Endothelial cell of hepatic sinusoid (primary cell): ENCODE measurements at regions not wholly inside any gene's neighbourhood (a gene's known extent, or its start where the extent isn't known, plus 50 kb on each side); places are given as distances from the start of the nearest gene placed in this dataset.

Experiments used
- in situ Hi-C: cut with HindIII; loops from 2 replicates; pipeline ENCODE4 v1.10.0; 2017; ENCODE audit warnings: low sequenced_read_pairs

DNA sequence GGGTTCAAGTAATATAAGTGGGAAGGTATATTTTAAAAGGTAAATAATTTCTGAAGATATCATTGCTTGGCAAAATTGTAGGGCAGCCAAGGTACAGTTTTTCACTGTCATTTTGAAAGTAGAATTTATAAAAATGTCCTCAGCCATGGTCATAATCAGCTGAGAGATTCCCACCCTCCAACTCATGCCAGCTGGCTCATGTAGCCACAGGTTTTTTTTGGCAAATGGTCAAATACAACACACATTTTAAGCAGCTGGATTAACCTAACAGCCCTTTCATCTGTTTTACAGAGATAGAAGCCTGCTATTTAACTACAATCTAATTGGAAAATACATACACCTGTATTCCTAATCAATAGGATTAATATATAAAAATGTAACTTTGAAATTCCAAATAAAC, 619.2 kb upstream of the SGCG start:
- in situ Hi-C loops, result no loop called here

DNA sequence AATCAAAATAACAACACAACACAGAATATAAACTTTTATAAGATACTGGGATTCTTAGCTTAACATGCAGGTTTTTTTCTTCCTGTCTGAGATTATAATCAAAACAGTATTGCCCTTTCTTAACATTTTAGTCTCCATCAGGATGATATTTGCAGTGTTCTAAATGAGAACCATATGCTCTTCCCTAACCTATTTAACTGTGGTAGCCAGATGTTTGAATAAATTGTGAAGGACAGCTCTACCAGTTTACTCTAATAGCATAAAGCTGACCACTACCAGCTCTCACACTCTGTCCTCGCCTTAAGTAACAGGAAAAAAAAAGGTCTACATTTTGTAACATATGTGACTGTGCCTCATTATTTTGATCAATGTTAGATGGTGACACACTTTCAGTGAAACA, 618.7 kb upstream of the SGCG start:
- in situ Hi-C loops, result no loop called here

DNA sequence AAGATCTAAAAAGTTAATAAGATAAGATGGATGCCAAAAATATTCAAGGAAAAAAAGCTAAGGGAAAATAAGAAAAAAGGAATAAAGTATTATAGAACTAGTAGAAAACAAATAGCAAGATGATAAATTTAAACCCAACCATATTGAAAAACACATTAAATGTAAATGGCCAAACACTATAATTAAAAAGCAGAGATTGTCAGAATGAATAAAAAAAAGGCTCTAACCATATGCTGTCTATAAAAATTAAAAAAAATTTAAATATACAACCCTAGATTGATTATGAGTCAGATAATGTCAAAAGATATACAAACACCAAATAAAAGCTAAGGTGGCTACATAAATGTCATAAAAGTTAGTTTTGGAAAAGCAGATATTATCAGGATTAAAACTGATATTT, 617.5 kb upstream of the SGCG start:
- in situ Hi-C loops, result no loop called here

DNA sequence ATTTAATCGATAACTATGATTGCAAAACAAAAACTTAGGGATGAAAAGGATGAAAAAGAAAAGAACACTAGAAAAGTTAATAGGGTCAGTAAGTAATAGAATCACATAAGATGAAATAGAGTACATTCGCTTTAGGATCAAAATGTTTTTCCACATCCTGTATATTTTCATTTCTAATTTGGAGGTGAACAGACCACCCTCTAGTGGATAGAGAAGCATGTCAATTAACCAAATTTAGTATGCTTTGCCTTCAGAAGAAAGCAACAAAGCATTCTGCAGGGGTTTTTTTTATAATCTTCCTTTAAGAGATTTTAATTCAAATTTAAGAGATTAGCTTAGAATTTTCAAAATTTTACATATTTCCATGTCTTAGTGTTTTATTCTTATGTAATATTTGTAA, 611.0 kb upstream of the SGCG start:
- in situ Hi-C loops, result no loop called here

DNA sequence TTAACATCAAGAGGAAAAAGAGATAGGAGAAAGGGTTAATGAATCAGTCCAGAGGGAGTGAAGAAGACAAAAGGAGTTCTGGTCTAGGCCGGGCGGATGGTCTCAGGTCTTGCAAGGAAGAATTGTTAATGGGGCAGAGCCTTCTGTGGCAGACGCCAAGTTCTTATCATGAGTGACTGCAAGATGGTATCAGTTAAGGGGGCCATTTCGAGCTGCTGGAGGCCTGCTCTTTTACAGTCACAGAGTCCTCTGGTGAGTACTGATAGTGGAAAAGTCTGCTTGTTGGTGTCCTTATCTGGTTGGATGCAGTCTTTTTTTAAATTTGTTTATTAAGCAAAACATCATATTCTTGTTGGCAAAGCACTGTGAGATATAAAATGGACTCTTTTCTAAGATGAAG, 590.9 kb upstream of the SGCG start:
- in situ Hi-C loops, result loop anchor here (5.0 kb wide), 1 partner anchor 48 kb away; no protein-coding TSS in a partner anchor

DNA sequence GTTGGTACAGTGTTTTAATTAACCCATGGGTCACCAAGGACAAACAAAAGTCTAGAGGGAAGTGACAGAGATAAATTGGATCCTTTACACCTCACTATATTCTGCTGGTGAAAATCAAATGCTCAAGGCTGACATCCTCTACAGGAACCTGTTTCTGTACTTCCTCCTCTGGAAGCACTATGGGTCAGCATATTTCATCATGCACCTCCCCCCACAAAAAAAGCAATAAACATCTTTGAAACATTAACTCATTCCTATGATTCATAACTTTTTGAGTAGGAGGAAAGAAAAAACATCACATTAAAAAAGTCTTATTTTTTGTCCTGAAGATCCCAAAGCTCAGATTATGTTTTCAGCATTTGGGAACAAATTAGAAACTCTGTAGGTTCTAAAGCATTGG, 588.3 kb upstream of the SGCG start:
- in situ Hi-C loops, result loop anchor here (5.0 kb wide), 1 partner anchor 50 kb away; no protein-coding TSS in a partner anchor

DNA sequence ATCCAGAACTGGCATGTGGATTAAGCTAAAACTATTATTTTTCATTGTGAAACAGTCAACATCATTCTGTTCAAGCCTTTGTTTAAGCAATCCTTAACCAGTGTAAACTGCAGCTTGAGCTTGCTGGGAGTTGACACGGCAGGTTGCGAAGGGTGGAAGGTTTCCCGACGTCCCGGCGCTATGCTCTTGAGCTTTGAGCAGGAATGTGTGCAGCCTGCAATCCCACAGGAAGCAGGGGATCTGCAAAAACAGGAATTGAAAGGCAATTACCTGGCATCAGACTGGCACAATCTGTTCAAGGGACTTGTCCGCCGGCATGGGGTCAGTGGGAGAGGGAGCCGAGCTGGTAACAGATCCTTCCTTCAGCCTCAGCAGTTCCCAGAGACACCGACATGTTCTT, 586.7 kb upstream of the SGCG start:
- in situ Hi-C loops, result loop anchor here (5.0 kb wide), 1 partner anchor 52 kb away; no protein-coding TSS in a partner anchor

DNA sequence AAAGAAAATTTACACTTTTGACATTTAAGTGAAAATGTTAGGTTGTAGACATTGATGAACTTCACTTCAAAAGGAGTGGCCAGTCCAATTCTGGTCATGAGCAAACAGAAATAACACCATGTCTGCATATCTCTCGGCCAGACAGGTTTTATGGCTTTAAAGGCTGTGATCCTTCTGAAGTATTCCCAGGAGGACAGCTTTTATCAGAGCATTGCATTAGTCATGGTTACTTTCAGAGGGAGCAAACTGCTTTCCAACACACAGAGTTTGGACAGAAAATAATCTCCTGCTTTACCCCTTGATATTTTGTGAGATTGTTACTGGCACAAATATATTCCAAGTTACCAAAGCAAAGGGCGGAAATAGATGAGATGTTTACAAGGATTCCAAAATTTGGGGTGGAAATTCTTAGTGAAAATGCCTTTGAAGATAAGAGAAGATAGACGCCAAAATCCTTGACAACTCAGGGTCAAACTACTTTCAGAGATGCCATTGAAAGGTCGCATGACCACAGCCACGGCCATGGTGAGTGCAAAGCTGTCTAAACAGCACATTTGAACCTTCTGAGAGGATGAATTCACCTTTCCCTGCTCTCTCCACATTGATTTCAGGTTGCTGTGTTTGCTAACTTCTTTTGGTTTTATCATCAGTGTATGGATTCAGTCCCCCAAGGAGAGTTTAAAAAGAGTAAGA, 584.5 kb upstream of the SGCG start:
- in situ Hi-C loops, result no loop called here

DNA sequence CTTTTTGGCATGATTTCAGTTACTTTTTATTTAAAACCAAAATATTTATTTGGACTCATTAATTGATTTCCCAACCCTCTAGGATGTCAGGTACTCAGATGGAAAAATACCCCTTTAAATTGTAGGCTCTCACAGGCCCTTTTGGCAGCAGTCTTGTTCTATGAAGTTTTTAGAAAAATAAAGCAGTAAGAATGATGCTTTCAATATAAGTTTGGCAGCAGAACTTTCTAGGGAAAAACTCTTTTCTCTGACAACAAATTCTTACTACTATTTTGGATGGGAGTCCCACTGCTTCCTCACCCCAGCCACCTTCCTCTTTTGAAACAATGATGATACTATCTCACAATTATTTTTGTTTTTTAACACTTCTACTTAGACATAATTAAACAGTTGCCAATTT, 581.6 kb upstream of the SGCG start:
- in situ Hi-C loops, result no loop called here

DNA sequence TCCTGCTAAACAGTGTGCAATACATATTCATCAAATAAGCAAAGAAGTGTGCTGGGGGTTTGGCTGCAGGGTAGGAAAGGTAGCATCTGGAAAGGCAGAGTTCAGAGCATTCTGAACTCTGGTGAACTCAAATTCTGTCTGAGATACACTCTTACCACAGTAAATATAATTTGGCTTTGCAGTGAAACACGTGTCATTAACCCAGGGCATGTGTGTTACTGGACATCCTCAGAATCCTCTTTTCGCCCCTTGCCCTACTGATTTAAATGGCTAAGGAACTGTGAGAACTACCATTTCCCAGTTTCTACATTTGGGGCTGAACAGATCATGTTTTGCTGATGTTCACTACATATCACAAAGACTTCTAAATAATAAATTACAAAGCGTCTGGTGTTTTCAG, 562.8 kb upstream of the SGCG start:
- in situ Hi-C loops, result no loop called here

DNA sequence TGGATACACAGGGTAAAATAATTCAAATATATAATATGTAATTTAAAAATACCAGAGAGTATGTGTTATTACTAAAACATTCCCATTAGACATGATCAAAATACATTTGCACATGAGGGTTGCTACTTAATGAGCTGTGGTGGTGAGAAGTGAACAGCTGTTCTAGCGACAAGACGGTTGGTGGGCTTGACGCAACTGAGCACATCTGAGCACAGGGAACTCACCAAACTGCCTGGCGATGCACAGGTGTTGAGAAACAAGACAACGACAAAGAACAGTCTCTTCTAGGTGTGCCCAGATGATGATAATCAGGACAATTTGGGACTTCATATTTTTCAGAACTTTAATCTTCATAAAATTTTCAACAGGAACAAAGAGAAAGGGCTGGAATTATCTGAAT, 555.1 kb upstream of the SGCG start:
- in situ Hi-C loops, result no loop called here

DNA sequence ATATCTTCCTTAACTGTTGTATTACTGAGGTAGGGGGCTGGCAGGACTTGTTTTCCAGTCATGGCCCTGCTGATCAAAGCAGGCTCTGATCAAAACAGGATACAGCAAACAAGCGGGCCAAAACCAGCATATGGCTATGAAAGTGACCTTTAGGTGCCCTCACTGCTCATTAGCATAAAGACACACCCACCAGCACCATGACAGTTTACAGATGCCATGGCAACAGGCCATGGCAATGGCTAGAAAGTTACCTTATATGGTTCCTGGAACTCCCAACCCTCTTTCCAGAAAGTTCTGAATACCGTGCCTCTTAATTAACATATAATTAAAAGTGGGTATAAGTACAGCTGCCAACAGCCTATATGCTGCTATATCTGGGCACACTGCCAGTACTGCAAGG, 551.4 kb upstream of the SGCG start:
- in situ Hi-C loops, result no loop called here

DNA sequence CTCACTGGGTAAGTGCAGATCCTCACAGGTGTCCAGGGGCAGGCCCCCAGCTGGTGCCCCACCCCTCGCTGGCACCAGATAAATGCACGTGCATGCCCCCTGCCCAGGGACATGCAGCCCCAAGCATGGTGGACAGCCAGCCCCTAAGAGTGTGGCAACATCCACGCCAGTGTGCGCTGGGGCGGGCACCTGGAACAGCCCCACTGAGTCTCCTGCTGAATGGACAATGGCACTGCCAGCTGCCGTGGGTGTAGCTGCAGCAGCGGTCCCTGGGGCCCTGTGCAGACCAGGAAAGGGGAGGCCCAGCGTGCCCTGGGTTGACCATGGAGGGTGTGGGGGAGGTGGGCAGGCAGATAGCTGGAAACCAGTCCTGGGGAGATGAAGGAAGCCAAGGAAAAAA, 538.7 kb upstream of the SGCG start:
- in situ Hi-C loops, result no loop called here

DNA sequence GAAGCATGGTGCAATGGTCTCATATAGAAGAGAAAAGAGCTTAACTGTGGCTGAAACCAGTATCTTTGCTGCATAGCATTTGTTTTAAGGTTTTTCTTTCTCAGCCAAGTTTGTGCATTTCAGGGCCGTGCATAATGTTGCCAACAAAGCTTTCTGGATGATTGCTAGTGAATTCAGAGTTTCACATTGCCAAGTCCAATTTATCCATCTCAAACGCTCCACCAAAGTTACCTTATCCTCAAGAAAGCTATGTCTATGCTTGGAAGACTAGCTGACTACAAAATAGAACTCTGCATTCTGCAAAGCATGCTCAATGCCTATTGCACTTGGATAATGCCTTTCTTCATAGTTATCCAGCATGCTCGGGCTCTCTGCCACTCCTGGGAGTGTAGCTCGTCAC, 535.8 kb upstream of the SGCG start:
- in situ Hi-C loops, result no loop called here

DNA sequence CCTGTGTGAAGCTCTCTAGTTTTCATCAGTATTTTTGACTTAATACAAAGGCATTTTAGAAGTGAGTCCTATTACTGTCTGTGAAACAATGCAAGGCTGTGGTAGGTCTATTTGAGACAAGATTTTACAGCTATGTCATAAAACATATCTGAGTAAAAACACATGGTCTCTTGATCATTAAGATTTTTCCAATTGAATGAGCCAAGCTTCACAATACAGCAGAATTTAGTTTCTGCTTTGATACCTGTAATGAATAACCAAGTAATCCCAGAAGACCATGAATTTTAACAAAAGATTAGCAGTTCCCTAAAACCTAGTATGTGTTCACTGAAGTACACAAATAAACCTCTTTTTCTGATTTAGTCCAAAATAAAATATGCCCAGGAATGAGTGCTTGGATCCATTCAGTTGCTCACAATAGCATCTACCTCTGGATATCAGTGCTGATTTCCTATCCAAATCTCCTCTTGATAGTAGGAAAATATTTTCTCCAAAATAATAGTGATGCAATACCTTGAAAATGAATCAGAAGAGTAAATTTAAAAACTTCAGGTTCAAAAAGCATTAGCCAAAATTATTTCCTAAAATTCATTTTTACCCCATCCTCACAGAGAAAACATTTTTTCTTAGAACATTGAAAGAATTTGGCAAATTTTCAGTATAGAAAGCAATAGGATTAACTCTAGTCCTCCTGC, 533.5 kb upstream of the SGCG start:
- in situ Hi-C loops, result no loop called here

DNA sequence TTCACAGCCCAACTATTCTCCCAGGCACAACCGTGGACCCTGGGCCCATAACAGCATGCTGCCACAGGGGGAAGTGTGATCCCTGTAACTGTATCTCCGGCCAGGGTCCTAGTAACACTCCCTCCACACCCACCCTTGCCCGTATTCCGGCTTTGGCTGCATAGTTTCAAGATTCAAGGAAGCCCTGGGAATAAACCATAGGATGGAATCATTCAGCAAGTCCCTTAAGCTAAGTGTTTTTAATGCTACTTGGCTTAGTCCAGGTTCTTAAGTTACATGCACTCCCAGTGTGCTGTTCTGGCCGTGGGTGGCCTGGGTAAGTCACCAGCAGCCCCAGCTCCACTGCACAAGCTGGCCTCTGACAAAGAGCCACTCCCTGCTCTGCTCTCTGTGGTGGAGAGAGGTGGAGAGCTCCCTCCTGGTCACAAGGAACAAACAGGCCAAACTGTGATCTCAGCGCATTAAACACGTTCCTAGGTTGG, 532.4 kb upstream of the SGCG start:
- in situ Hi-C loops, result no loop called here

DNA sequence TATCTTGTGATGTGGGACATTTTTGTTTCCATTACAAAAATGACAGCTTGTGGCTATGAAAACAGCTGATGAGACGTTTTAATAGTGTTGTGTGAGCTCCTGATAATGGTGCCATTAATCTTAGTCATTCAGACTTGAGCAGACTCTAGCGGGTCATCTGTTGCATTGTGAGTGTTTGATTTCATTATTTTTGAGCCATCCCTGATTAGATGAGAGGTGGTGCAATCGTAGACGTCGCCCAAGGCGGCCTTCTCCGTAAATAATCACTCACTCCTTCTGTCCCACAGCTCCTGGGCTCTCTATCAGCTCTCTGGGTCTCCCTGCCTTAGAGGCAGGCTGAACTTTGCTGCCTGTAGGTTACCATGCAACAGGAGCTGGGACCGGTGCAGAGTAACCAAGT, 528.0 kb upstream of the SGCG start:
- in situ Hi-C loops, result no loop called here

DNA sequence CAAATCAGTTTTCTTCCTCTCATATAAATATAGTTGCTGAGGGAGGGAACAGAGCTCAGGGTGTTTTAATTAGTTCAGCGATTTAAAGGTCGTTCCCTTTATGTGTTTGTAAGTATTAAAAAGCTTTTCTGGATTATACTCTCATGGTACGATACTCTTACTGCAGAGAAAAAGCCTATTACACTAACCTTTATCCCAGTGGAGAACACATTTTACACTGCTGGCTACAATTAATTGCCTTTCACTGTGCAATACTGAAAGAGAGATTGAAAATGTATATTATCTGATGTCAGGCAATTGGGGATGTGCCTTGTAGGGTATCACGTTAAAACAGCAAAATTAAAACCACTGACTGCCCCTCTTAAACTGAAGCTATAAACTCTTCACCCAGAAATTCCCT, 526.9 kb upstream of the SGCG start:
- in situ Hi-C loops, result no loop called here

DNA sequence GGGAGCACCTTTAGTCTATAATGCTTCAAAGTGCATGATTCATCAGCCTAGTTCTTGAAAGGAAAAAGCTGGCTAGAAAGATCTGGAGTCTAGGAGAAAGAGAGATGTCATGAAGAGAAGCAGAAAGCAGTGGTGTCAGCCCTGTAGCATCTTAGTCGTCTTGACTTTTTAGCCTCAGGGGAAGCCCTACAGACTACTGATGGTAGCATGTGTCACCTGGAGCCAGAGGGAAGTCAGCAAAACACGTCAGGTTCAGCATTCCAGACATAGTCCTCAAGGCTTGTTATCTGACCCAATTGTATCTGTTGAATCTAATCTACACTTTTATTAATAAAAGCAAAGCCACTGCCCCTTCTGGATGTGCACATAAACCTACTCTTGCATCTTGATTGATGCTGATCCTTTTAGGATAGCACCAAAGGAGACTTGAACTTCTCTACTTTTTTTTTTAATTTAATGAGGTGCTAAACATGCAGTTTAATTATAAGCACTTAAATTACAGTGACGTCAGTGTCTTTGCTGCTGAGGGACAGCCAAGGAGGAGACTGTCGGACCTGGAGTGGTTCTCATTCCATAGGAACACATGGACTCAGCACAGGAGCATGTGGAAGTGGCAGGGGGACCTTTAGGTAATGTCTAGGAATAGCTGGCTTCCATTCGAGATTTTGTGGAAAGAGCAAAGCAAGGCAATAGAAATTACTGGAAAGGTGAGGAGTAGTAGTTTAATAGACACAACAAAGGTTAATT, 525.5 kb upstream of the SGCG start:
- in situ Hi-C loops, result no loop called here

DNA sequence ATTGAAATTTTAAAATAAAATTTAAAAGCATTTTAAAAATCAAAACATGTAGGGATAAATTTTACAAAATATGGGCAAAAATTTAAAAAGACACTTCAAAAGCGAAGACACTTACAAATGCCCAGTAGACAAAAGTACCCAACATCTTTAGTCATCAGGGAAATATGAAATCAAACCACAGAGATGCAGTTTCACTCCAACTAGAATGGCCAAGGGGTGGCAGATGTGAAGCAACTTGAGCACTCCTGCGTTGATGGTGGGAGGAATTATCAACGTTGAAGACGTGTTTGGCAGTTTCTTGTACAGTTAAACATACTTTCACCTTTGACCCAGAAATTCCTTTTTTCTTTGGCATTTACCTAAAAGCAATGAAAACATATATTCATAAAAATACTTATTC, 518.0 kb upstream of the SGCG start:
- in situ Hi-C loops, result no loop called here

DNA sequence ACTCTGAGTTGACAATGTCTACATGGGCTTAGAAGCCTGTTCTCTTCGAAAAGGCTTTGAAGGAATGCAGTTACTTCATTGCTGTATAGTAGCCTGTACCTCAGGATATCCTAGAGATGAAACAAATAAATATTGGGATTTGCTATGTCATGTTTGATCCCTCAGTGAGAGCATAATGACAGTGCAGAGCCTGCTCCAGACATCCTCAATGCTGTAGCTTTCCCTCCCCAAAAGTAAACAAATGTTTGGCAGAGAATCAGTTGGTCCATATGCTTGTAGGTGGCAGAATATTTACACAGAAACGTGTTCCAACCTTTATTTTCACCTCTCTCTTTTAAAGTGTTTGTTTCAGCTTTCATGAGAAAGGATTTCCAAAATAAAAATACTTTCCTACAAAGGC, 515.3 kb upstream of the SGCG start:
- in situ Hi-C loops, result no loop called here

DNA sequence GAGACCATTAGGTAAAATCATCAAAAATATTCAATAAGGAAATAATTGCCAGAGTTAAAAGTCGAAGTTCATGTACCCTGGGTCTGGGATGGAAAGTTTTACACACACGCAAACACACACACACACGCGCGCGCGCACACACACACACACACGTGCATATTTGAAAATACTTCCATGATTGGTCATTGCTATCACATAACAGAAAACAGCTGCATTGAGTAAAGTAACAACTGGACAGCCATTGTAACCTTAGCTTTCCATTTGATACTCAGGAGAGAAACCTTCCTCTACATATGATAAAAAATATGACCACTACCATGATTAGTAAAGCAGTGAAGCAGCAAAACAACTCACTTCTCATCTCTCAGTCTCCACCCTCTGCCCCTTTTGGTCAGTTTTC, 490.0 kb upstream of the SGCG start:
- in situ Hi-C loops, result no loop called here
